ENCODE measurements at regions not wholly inside any gene's neighbourhood (a gene's known extent, or its start where the extent isn't known, plus 50 kb on each side); places are given as distances from the start of the nearest gene placed in this dataset.

DNA sequence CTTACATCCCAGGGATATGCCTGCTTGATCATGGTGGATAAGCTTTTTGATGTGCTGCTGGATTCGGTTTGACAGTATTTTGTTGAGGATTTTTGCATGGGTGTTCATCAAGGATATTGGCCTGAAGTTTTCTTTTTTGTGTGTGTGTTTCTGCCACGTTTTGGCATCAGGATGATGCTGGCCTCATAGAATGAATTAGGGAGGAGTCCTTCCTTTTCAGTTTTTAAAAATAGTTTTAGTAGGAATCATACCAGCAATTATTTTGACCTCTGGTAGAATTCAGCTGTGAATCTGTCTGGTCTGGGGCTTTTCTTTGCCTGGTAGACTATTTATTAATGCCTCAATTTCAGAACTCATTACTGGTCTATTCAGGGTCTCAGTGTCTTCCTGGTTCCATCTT, 362.4 kb downstream of the JRKL start:
- no peak for TF ChIP-seq FOS (IDR thresholded peaks at IDR 0.05; ENCODE audit: borderline replicate concordance, insufficient read depth, low read length)
- no peak for TF ChIP-seq MYC (IDR thresholded peaks at IDR 0.05; ENCODE audit: low read depth, low read length)
- TF ChIP-seq POLR2AphosphoS5 (IDR thresholded peaks at IDR 0.05; ENCODE audit: insufficient read depth, low read depth, low read length): no peak
- dilution Hi-C loops (cut with MboI; ENCODE audit: extremely low pct_ligation_motif_present, low sequenced_read_pairs): no loop called here
- no peaks in the 10 kb centered on the region for H3K79me2 ChIP-seq (ENCODE audit: control insufficient read depth, insufficient read depth, low read length)
- H3K27ac ChIP-seq (ENCODE audit: insufficient read depth, low read depth, low read length): no peak overlapping the region
- H2AFZ ChIP-seq (ENCODE audit: low read depth, low read length): no peak overlapping the region
- no peaks in the 10 kb centered on the region for H3K9me3 ChIP-seq (replicated peaks; ENCODE audit: control insufficient read depth, insufficient read depth, low read length)
- no peak overlapping the region for H3K4me3 ChIP-seq (replicated peaks in 1 of 3; ENCODE audit: insufficient read depth in 1 of 3, low read depth in 1 of 3, low read length in 3 of 3)
- FAIRE-seq: no peak
- ChIA-PET POLR2A (no interaction called here), CTCF (no interaction called here)
- no peak for DNase-seq (ENCODE audit: low read depth, low spot score)
- H3K4me2 ChIP-seq (ENCODE audit: insufficient read depth, low read length): no peak overlapping the region
- peaks cover 2% of the 10 kb centered on the region for H3K9me1 ChIP-seq (replicated peaks; ENCODE audit: control insufficient read depth, extremely low read depth, insufficient read depth, low read length)
- H3K36me3 ChIP-seq (ENCODE audit: control insufficient read depth in 2 of 2, extremely low read depth in 1 of 2, insufficient read depth in 2 of 2, low read length in 2 of 2): no peaks in the 10 kb centered on the region
- peaks cover 22% of the 10 kb centered on the region for H3K4me1 ChIP-seq (ENCODE audit: control insufficient read depth, extremely low read depth, insufficient read depth, low read length)
- no peaks in the 10 kb centered on the region for H3K27me3 ChIP-seq (ENCODE audit: control insufficient read depth in 2 of 2, insufficient read depth in 2 of 2, low read length in 2 of 2)
- H4K20me1 ChIP-seq (replicated peaks; ENCODE audit: control insufficient read depth, extremely low read depth, insufficient read depth, low read length): no peaks in the 10 kb centered on the region
- BruUV-seq (replicated peaks): no TSS peak
- intact Hi-C loops (cut with micrococcal nuclease): no loop called here
- no peak overlapping the region for H3K9ac ChIP-seq (replicated peaks; ENCODE audit: extremely low read depth, insufficient read depth, low read length)

GRCh38 chr11:96753997-96754396, 364.2 kb downstream of the JRKL start:
- BruUV-seq (replicated peaks): no TSS peak
- intact Hi-C loops (cut with micrococcal nuclease): no loop called here
- CTCF ChIA-PET: no interaction called here

More at GRCh38 chr11:96753997-96754396, 364.2 kb downstream of the JRKL start:
- Histone ChIP-seq H3K9me1 (replicated peaks; ENCODE audit: control insufficient read depth, extremely low read depth, insufficient read depth, low read length) (no peaks in the 10 kb centered on the region), H3K9me3 (replicated peaks; ENCODE audit: control insufficient read depth, insufficient read depth, low read length) (no peaks in the 10 kb centered on the region), H3K4me3 (replicated peaks in 1 of 3; ENCODE audit: insufficient read depth in 1 of 3, low read depth in 1 of 3, low read length in 3 of 3) (no peak overlapping the region), H3K27ac (ENCODE audit: insufficient read depth, low read depth, low read length) (no peak overlapping the region), H3K27me3 (ENCODE audit: control insufficient read depth in 2 of 2, insufficient read depth in 2 of 2, low read length in 2 of 2) (no peaks in the 10 kb centered on the region), H2AFZ (ENCODE audit: low read depth, low read length) (no peak overlapping the region), H3K36me3 (ENCODE audit: control insufficient read depth in 2 of 2, extremely low read depth in 1 of 2, insufficient read depth in 2 of 2, low read length in 2 of 2) (no peaks in the 10 kb centered on the region), H4K20me1 (replicated peaks; ENCODE audit: control insufficient read depth, extremely low read depth, insufficient read depth, low read length) (no peaks in the 10 kb centered on the region), H3K4me1 (ENCODE audit: control insufficient read depth, extremely low read depth, insufficient read depth, low read length) (peaks cover 11% of the 10 kb centered on the region), H3K4me2 (ENCODE audit: insufficient read depth, low read length) (no peak overlapping the region), H3K79me2 (ENCODE audit: control insufficient read depth, insufficient read depth, low read length) (no peaks in the 10 kb centered on the region), H3K9ac (replicated peaks; ENCODE audit: extremely low read depth, insufficient read depth, low read length) (no peak overlapping the region)
- TF ChIP-seq POLR2A (IDR thresholded peaks at IDR 0.05; ENCODE audit: low read depth, low read length): no peak
- POLR2A ChIA-PET: no interaction called here
- DNase-seq (ENCODE audit: low read depth, low spot score) (no peak), FAIRE-seq (no peak)
- dilution Hi-C loops (cut with MboI; ENCODE audit: extremely low pct_ligation_motif_present, low sequenced_read_pairs): no loop called here

All from endothelial cell of umbilical vein (primary cell).